Heart right ventricle (tissue), 16 donors: ENCODE measurements at regions not wholly inside any gene's neighbourhood (a gene's known extent, or its start where the extent isn't known, plus 50 kb on each side); places are given as distances from the start of the nearest gene placed in this dataset.

Source experiments
- ATAC-seq, 8 donors: fragments of 200-7000 bp; cut with Tn5 transposase; one replicate each; pipeline ENCODE4 v1.9.1; 2020; ENCODE audit warnings: mild to moderate bottlenecking in 8 of 8, moderate library complexity in 8 of 8, moderate number of reproducible peaks in 1 of 8
- DNase-seq, 2 donors: peaks; one replicate each; pipeline ENCODE4 v3.0.0-alpha.2; 2020
- H3K27ac ChIP-seq, 10 donors: fragments of 200-600 bp; sonication (generic) in 2 of 10; one replicate each; pipeline versions ENCODE4 v1.5.0 to v1.8.0; 2020 to 2022; ENCODE audit warnings: mild to moderate bottlenecking in 3 of 10
- H3K27me3 ChIP-seq, 7 donors: fragments of 200-600 bp; one replicate each; pipeline ENCODE4 v1.8.0; 2021 to 2022; ENCODE audit warnings: mild to moderate bottlenecking in 2 of 7
- H3K36me3 ChIP-seq, 9 donors: fragments of 200-600 bp; sonication (generic) in 1 of 9; one replicate each; pipeline versions ENCODE4 v1.5.0 to v1.8.0; 2020 to 2022; ENCODE audit warnings: mild to moderate bottlenecking in 2 of 9
- H3K4me1 ChIP-seq, 9 donors: fragments of 200-600 bp; sonication (generic) in 1 of 9; one replicate each; pipeline versions ENCODE4 v1.5.0 to v1.8.0; 2020 to 2022; ENCODE audit warnings: mild to moderate bottlenecking in 4 of 9
- H3K4me3 ChIP-seq, 10 donors: fragments of 200-600 bp; sonication (generic) in 2 of 10; one replicate each; pipeline versions ENCODE4 v1.5.0 to v1.8.0; 2020 to 2022; ENCODE audit warnings: mild to moderate bottlenecking in 7 of 10, moderate library complexity in 2 of 10
- H3K9me3 ChIP-seq, 11 donors: fragments of 200-600 bp in 10 of 11; sonication (generic) in 2 of 11; one replicate each; pipeline versions ENCODE4 v1.5.0 to v1.8.0; 2013 to 2022; ENCODE audit warnings: mild to moderate bottlenecking in 2 of 11, control low read depth in 1 of 11, moderate library complexity in 1 of 11
- WGBS, 2 donors: extraction: QIAGEN DNeasy Blood & Tissue Kit; methylation state at CpG; one replicate each; pipeline ENCODE4 v1.1.7; 2013; ENCODE audit warnings: inconsistent platforms in 1 of 2; 5-methylcytosine and 5-hydroxymethylcytosine counted together
- intact Hi-C, 10 donors: fragments of 100-400 bp; cut with DNase I; formaldehyde crosslinking; loops; one replicate each; pipeline versions ENCODE4 v1.11.1 to v1.14.2; 2022
- TF ChIP-seq, protein P1 (sequence below), 9 donors: fragments of 200-600 bp; sonication (generic) in 2 of 9; IDR thresholded peaks; one replicate each; pipeline versions ENCODE4 v1.5.0 to v1.8.0; 2021 to 2022; ENCODE audit warnings: antibody characterized with exemption in 9 of 9, mild to moderate bottlenecking in 5 of 9, moderate library complexity in 1 of 9
- donor health status: Arrhythmogenic right ventricular cardiomyopathy.
- donor health status: ischemic (EF 13 %, LVEDD 7.1; RV severe dilation, severe dysfunction).
- donor health status: healthy with polysubstance abuse.
- donor health status: DM: no; HTN: yes; CAD: no.
- donor health status: DM: no; HTN: no; CAD: no.
- donor health status: ischemic (EF 25% LVEDD 6.9; RV normal size, moderate dysfunction).
- donor health status: ischemic (EF 25% LVEDD 5.7; RV mildly dilated, moderate dysfunction).
- donor health status: healthy.
- donor health status: DM: yes; HTN: yes; CAD: no.
- donor health status: Ischemic cardiomyopathy.
- donor health status: ischemic (EF 35%, LVEDD 5.7; RV mildly dilated, moderate dysfunction).
- donor health status: nonischemic (EF 11% LVEDD 7.7; RV severe dilation, severe dysfunction).
- donor health status: DM: yes; HTN: yes; CAD: no.
- donor health status: PGD.
- donor health status: ischemic (EF 29% LVEDD 5.4; RV normal size, mild dysfunction).
- donor health status: nonischemic (EF 23%, LVEDD 6.1; RV moderate dilation, normal function).

GRCh38 chr15:101539930-101540329 is 50.4 kb upstream of the PCSK6 start:
- H3K27me3 ChIP-seq, result peaks cover 0 to 10% (median 0%) of the 10 kb centered on the region in 7 donors
- intact Hi-C loops, result loop anchor here in 3 of 10 donors (5.0 to 10.0 kb wide), 2 partner anchors 102 to 105 kb away; no protein-coding TSS in a partner anchor
- TF ChIP-seq, protein P1, sequence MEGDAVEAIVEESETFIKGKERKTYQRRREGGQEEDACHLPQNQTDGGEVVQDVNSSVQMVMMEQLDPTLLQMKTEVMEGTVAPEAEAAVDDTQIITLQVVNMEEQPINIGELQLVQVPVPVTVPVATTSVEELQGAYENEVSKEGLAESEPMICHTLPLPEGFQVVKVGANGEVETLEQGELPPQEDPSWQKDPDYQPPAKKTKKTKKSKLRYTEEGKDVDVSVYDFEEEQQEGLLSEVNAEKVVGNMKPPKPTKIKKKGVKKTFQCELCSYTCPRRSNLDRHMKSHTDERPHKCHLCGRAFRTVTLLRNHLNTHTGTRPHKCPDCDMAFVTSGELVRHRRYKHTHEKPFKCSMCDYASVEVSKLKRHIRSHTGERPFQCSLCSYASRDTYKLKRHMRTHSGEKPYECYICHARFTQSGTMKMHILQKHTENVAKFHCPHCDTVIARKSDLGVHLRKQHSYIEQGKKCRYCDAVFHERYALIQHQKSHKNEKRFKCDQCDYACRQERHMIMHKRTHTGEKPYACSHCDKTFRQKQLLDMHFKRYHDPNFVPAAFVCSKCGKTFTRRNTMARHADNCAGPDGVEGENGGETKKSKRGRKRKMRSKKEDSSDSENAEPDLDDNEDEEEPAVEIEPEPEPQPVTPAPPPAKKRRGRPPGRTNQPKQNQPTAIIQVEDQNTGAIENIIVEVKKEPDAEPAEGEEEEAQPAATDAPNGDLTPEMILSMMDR (IDR thresholded peaks at IDR 0.05), result no peak
- no peaks in the 10 kb centered on the region for H3K36me3 ChIP-seq
- peaks cover 0 to 15% (median 0%) of the 10 kb centered on the region in 9 donors for H3K4me1 ChIP-seq
- no peak overlapping the region for H3K27ac ChIP-seq
- DNase-seq (no peak), ATAC-seq (no peak)
- 84 to 86% methylated on average over 7 of the region's 7 CpGs for WGBS, 2 donors
- no peak overlapping the region for H3K4me3 ChIP-seq
- H3K9me3 ChIP-seq, result peaks cover 0 to 12% (median 0%) of the 10 kb centered on the region in 11 donors

DNA sequence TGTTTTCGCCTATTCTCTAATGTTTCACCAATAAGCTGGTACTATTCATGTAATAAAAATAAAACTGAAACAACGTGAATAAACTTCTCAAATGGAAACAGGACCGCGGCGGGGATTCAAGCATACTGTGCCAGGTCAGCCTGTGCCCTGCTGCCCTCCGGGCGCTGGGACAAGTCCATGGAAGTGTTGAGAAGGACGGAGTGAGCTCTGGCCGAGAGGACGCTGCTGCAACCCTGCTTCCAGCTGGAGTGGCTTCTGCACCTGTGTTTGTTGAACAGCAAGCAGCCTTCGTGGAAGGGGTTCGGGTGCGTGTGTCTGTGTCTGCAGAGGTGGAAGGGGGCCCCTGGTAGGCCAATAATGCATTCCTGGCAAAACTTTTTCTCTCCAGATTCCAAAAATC is 50.0 kb upstream of the PCSK6 start:
- no peak for ATAC-seq
- H3K4me1 ChIP-seq, result peaks cover 0 to 15% (median 0%) of the 10 kb centered on the region in 9 donors
- H3K4me3 ChIP-seq, result no peak overlapping the region
- peaks cover 0 to 10% (median 0%) of the 10 kb centered on the region in 7 donors for H3K27me3 ChIP-seq
- no peaks in the 10 kb centered on the region for H3K36me3 ChIP-seq
- 90 to 93% methylated on average over 13 of the region's 13 CpGs for WGBS, 2 donors
- TF ChIP-seq, protein P1 (IDR thresholded peaks at IDR 0.05), result no peak
- no peak for DNase-seq
- peaks cover 0 to 12% (median 0%) of the 10 kb centered on the region in 11 donors for H3K9me3 ChIP-seq
- intact Hi-C loops, result loop anchor here in 1 of 10 donors (10.0 kb wide), 1 partner anchor 105 kb away; no protein-coding TSS in a partner anchor
- no peak overlapping the region for H3K27ac ChIP-seq
